ENCODE measurements at regions not wholly inside any gene's neighbourhood (a gene's known extent, or its start where the extent isn't known, plus 50 kb on each side); places are given as distances from the start of the nearest gene placed in this dataset.

DNA sequence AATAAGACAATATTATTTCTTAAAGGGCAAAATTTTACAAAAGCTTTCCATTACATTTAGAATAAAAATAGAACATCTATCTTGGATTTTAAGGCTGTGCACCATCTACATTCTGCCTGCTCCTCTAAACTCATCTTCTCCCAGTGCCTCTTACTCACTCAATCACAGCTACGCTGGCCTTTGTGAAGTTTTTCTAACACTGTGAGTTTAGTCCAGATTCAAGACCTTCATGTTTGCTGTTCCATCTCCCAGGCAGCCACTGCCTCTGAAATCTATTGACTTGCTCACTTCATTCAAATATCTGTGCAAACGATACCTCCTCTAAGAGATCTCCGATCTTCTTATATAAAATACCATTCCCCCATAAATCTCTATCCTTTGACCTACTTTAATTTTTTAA lies 673.4 kb upstream of the KIF2B start:
- TF ChIP-seq CTCF (conservative IDR thresholded peaks at IDR 0.05; ENCODE audit: low read depth in 2 of 2) (no peak), ZNF331 (CRISPR knock-in tag; IDR thresholded peaks at IDR 0.05; ENCODE audit: low read depth) (no peak), POLR2AphosphoS5 (IDR thresholded peaks at IDR 0.05; ENCODE audit: low read depth) (no peak), ZNF114 (CRISPR knock-in tag; IDR thresholded peaks at IDR 0.05) (no peak), ZNF462 (CRISPR knock-in tag; IDR thresholded peaks at IDR 0.05) (no peak), STAT1 (IDR thresholded peaks at IDR 0.05; ENCODE audit: unreplicated experiment) (no peak), EZH2 (IDR thresholded peaks at IDR 0.05; ENCODE audit: low read depth, unreplicated experiment) (no peak), JUNB (IDR thresholded peaks at IDR 0.05; ENCODE audit: unreplicated experiment) (no peak), NANOG (IDR thresholded peaks at IDR 0.05; ENCODE audit: borderline replicate concordance) (no peak), EZH2phosphoT487 (IDR thresholded peaks at IDR 0.05; ENCODE audit: unreplicated experiment) (no peak)
- TF ChIP-seq, protein P1, sequence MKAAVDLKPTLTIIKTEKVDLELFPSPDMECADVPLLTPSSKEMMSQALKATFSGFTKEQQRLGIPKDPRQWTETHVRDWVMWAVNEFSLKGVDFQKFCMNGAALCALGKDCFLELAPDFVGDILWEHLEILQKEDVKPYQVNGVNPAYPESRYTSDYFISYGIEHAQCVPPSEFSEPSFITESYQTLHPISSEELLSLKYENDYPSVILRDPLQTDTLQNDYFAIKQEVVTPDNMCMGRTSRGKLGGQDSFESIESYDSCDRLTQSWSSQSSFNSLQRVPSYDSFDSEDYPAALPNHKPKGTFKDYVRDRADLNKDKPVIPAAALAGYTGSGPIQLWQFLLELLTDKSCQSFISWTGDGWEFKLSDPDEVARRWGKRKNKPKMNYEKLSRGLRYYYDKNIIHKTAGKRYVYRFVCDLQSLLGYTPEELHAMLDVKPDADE (IDR thresholded peaks at IDR 0.05): no peak
- TF ChIP-seq, protein P2, sequence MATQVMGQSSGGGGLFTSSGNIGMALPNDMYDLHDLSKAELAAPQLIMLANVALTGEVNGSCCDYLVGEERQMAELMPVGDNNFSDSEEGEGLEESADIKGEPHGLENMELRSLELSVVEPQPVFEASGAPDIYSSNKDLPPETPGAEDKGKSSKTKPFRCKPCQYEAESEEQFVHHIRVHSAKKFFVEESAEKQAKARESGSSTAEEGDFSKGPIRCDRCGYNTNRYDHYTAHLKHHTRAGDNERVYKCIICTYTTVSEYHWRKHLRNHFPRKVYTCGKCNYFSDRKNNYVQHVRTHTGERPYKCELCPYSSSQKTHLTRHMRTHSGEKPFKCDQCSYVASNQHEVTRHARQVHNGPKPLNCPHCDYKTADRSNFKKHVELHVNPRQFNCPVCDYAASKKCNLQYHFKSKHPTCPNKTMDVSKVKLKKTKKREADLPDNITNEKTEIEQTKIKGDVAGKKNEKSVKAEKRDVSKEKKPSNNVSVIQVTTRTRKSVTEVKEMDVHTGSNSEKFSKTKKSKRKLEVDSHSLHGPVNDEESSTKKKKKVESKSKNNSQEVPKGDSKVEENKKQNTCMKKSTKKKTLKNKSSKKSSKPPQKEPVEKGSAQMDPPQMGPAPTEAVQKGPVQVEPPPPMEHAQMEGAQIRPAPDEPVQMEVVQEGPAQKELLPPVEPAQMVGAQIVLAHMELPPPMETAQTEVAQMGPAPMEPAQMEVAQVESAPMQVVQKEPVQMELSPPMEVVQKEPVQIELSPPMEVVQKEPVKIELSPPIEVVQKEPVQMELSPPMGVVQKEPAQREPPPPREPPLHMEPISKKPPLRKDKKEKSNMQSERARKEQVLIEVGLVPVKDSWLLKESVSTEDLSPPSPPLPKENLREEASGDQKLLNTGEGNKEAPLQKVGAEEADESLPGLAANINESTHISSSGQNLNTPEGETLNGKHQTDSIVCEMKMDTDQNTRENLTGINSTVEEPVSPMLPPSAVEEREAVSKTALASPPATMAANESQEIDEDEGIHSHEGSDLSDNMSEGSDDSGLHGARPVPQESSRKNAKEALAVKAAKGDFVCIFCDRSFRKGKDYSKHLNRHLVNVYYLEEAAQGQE (IDR thresholded peaks at IDR 0.05; ENCODE audit: unreplicated experiment): no peak
- H3K4me1 Mint-ChIP-seq: peaks cover 20% of the 10 kb centered on the region
- H3K27ac ChIP-seq (ENCODE audit: low read depth): no peak overlapping the region
- H3K79me2 ChIP-seq (replicated peaks; ENCODE audit: insufficient read depth): no peaks in the 10 kb centered on the region
- peaks cover 12% of the 10 kb centered on the region for H3K4me1 ChIP-seq (ENCODE audit: insufficient read depth)
- H3K4me3 ChIP-seq: no peak overlapping the region
- H4K20me1 ChIP-seq (replicated peaks; ENCODE audit: insufficient read depth): no peaks in the 10 kb centered on the region
- H3K27me3 Mint-ChIP-seq (ENCODE audit: insufficient read depth, low read depth, poor library complexity): no peaks in the 10 kb centered on the region
- H3K4me3 Mint-ChIP-seq: no peak overlapping the region
- no peaks in the 10 kb centered on the region for H3K27me3 ChIP-seq (ENCODE audit: insufficient read depth)
- ATAC-seq (no peak), DNase-seq (ENCODE audit: low spot score) (no peak)
- H2AFZ ChIP-seq: no peak overlapping the region
- H3K9me2 ChIP-seq (ENCODE audit: insufficient read depth): no peaks in the 10 kb centered on the region
- H3K9me3 Mint-ChIP-seq: no peaks in the 10 kb centered on the region
- no peaks in the 10 kb centered on the region for H3K36me3 ChIP-seq (ENCODE audit: insufficient read depth)
- no peak overlapping the region for H3K4me2 ChIP-seq
- H3F3A ChIP-seq (replicated peaks; ENCODE audit: low read depth): no peaks in the 10 kb centered on the region
- H3K36me3 Mint-ChIP-seq (ENCODE audit: low read depth): 0 out of 3 replicates have a peak, but pooled peaks cover 4% of the 10 kb centered on the region
- no peak overlapping the region for H3K27ac Mint-ChIP-seq

All from GM23338 (cell line).